Activated T-cell treated with anti-CD3 and anti-CD28 coated beads, Interleukin-2, amount 50 U/mL, for 1 hour (primary cell): ENCODE measurements at regions not wholly inside any gene's neighbourhood (a gene's known extent, or its start where the extent isn't known, plus 50 kb on each side); places are given as distances from the start of the nearest gene placed in this dataset.
"Not testable (repeated sequence)": the region's sequence is repeated elsewhere in the genome, so short reads cannot be mapped to it uniquely, and the experiment has no call there.

Experiments used
- DNase-seq: peaks from one replicate; pipeline ENCODE4 v3.0.0-alpha.2; 2020

DNA sequence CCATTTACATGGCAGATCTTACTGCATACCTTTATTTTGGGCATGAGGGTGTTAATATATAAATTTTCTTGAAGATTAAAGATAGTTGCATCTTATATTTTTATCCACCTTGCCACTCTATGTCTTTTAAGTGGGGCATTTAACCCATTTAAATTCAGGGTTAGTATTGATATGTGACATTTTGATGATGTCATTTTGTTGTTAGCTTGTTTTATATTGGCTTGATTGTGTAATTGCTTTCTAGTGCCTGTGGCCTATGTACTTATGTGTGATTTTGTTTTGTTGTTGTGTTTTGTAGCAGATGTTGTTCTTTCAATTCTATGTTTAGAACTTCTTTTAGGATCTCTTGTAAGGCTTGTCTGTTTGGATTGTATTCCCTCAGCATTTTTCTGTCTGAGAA is 939.9 kb upstream of the CDH9 start:
- no peak for DNase-seq

DNA sequence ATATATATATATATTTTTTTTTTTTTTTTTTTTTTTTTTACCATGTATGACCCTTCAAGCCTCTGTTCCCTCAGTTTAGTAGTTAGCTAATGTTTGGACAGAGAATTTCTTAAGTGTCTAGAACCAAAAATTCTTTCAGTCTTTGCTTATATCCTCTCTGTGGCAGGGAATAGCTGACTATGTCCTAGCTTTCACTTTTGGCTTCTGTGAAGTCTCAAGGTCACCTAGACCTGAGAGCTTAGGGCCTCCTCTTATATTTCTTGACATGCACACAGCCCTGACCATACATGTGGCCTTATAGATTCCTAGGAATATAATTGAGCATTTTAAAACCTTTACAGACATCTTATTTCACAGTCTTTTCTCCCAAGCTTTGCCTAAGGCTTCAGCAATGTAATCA is 930.8 kb upstream of the CDH9 start:
- no peak for DNase-seq

DNA sequence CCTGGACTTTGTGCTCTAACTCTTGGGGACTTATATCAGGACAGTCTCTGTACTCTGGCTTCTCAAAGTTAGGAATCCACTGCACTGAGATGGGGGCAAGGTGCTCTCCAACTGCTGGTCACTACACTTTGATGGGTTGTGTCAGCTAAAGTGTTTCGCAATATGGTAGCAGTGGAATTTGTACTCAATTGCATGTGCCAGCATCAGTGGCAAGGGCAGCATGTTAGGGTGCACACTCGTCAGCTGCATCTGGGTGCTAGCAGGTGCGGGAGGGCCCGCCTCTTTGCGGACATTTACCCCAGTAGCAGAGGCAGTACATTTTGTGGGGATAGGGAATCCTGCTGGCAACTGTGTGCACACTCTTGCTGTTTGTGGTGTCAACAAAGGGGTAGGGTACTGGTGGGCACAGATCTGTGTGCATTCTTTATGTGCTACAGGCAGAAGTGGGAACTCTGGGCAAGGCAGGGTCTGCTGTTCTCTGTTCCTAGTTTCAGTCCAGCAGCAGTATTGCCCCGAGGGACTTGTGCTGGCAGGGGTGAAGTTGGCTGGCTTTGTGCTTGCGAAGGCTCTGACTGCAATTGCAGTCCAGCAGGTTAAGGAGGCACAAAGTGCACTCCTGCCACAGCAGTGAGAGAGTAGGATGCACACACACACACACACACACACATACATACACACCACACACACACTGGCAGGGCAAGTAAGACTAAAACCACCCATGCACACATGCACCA is 924.8 kb upstream of the CDH9 start:
- DNase-seq = no peak

DNA sequence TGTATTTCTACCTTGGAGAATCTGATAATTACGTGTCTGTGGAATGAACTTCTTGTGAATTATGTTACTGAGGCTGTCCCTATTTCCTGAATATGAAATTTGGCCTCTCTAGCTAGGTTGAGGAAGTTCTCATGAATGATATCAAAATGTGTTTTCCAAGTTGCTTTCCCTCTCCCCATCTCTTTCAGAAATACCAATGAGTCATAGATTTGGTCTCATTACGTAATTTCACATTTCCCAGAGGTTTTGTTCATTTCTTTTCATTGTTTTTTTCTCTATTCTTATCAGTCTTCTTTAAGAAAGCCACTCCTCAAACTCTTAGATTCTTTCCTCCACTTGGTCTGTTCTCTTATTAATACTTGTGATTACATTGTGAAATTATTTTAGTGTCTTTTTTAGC is 923.8 kb upstream of the CDH9 start:
- no peak for DNase-seq

DNA sequence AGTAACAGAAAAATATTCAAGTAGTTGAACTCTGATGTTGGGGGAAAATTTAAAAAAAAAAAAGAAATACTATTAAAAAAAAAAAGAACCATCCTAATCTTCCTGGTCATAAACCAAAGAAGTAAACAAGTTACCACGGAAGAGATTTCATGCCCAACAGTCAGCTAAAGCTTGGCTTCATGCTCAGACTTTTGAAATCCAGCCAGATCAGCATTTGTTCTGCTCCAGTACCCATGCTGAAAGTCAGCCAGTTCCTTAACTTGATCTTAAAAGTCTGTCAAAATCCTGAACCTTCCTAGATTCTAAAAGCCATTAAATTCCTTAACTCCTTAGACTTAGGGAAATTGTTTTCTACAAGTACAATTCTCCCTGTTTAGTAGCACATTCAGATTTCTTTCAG is 908.7 kb upstream of the CDH9 start:
- no peak for DNase-seq

DNA sequence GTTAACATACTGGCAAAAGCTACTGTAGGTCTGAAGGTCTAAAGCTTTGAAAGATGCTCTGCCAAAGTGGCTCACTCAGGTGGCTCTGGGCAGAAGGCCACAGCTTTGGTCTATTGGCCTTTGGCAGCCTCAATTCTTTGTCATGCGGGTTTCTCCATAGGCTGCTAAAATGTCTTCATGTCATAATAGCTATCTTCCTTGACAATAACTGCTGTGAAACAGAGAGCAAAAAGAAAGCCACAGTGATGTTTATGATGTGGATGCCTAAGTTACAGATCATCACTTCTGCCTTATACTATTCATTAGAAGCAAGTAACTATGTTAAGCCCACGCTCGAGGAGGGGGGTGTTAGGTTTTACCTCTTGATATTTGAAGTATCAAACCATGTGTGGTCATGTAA is 906.1 kb upstream of the CDH9 start:
- DNase-seq = no peak

DNA sequence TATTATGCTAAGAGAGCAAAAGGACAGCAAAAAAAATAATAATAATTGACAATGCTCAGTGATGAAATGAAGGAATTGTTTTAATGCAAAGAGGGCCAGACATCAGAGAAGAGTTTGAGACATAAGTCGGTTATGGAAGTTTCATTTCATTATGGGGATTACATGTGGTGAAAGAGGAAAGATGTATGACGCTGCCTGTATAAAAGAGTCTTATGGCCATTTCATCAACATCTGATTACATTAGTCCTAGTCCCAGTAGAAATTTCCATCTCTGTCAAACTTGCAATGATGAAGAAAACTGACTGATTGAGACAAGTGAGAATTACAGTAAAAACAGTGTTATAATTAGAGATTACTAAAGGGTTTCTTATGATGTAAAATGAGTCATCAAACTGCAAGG is 900.6 kb upstream of the CDH9 start:
- DNase-seq = no peak

DNA sequence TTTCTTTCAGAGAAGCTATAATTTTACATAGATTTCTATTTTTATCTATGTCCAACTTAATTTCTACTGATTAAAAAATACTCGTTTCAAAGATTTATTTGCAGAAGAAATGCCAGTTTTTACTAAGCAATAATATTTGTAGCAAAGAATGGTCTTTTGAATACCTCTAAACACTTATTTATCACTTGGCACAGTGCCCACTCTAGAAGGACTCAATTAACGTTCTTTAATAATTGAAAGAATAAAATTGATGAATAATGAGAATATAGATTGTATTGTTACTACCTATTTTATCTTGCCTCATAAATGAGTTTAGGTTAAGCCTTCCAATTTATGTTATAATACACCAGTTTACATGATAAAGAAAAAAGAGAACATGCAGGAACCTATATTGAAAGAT is 889.7 kb upstream of the CDH9 start:
- no peak for DNase-seq

DNA sequence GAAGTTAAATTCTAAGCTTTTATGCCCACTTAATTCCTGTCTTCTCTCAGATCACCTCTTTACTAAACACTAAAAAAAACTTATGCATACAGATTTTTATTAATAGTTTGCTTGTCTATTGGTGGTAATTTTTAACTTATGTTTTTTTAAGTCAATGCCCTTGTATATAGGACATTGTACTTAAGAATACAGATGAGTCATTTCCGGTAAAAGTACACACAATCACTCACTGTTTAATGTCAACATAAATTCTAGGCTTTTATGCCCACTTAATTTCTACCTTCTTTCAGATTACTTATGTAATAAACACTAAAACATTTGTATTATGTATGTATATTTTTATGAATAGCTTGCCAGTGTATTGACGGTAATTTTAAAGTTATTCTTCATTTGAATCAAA is 872.8 kb upstream of the CDH9 start:
- DNase-seq = no peak

DNA sequence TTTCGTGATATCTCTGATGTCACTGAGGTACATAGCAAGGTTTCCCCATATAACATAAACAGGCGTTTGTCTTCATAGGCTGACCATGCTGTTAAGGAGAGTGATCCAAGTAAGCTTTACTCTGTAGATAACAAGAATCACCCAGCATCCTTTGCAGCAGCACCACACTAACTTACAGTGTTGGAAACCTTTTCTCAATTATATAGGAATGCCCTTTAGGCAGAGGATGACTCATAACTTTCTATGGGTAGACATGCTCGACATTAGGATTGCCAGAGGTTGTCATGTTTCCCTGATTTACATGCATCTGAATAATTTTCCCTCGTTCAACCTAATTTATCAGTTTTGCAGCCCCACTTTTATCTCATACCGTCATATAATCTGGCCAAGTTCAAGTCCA is 870.0 kb upstream of the CDH9 start:
- DNase-seq = no peak

DNA sequence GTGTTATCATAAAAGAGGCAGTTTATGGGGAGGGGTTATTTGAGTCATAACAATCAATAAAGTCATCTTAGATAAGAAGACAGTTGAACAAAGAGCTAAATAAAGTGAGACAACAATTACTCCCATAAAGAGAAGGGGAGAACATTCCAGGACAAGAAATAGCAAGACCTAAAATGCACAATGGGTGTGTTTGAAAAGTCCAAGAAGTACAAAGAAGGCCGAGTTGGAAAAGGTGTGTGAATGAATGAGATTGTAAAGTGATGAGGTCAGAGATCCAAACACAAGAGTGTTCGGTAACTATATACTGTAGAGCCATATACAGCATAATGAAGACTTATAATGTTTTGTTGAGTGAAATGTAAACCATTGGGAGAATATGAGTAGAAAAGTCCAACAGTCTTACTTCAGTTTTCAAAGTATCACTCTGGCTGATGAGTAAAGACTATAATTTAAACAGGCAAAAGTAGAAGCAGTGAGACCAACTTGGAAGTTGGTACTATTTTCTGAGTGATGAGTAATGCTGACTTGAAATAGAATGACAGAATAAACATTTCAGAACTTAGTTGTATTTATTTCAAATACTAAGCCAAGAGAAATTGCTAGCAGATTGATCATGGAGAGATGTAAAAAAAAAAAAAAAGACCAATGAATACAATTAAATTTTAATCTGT is 868.7 kb upstream of the CDH9 start:
- DNase-seq = no peak

DNA sequence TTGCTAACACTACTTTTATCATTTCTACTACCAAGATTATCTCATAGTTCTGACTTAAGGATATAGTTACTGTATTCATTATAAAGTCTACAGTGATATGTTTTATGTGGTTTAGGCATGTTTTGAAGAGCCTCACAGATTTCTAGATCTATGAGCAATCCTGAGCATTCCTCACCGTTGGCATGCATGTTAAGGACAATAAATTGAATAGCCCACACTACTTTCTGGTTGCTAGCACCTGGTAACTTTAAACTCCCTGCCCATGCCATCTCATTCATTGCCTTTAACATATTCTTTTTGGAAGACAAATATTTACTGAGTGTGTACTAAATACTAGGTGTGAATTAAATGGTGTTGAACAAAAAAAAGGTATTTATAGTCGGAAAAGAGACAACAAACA is 868.1 kb upstream of the CDH9 start:
- DNase-seq = no peak

DNA sequence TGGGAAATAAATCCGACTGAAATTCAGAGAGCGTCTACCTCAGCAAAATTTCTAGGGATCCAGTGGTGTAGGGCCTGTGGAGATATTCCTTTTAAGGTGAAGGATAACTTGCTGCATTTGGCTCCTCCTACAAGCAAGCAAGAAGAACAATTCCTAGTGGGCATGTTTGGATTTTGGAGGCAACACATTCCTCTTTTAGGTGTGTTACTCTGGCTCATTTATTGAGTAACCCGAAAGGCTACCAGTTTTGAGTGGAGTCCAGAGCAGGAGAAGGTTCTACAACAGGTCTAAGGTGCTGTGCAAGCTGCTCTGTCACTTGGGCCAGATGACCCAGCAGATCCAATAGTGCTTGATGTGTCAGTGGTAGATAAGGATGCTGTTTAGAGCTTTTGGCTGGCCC is 862.4 kb upstream of the CDH9 start:
- no peak for DNase-seq

DNA sequence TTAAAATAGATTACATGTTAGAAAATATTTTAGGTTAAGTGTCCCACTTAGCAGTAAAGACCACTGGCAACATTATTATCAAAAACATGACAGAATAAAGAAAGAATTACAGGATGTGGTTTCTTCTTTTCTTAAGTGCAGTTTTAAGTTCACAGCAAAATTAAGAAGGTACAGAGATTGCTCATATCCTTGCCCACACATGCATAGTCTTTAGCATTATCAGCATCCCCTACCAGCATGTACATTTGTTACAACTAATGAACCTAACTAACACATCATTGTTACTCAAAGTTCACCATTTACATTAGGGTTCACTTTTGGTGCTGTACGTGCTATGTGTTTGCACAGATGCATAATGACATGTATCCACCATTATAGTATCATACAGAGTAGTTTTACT is 837.7 kb upstream of the CDH9 start:
- no peak for DNase-seq

DNA sequence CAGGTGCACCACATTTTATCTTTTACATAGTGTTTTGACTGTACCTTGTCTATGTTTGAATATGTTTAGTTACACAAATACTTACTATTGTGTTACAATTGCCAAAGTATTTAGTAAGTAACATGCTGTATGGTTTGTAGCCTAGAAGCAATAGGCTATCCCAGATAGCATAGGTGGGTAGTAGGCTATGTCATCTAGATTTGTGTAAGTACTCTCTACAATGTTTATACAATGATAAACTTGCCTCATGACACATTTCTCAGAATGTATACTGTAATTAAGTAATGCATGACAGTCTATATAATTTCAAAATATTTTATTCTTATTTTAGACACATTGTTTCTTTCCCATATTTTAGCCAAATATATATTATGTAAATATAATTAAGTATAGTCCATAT is 836.8 kb upstream of the CDH9 start:
- DNase-seq = no peak

DNA sequence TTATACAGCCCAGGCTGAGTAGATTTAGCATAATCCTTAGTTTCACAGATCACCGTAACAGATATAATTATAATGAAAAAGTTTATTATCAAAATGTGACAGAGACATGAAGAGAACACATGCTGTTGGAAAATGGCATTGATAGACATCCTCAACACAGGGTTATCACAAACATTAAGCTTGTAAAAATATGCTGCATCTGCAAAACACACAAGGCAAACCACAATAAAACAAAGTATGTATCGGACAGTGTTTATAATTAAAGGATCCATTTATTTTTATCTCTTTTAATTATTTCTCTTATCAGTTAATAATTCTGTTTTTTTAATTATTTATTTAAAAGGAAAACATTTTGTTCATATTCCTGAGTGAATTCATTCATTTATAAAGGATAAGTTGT is 829.9 kb upstream of the CDH9 start:
- no peak for DNase-seq

DNA sequence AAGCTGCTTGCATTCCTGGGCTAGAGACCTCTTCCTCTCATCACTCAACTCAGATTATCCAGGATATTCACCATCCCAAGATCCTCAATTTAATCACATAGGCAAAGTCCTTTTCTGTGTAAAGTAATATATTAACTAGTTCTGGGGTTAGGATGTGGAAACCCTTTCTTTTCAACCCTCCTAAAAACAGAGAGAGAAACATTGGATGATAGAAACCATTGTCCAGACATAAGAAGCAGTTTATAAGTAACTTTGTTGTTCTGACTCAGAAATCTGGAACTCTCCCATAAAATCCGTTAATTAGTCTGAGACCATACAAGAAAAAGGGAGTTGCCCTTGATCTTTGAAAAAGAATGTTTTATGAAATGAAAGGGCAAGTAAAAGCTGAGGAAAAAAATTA is 817.1 kb upstream of the CDH9 start:
- no peak for DNase-seq

DNA sequence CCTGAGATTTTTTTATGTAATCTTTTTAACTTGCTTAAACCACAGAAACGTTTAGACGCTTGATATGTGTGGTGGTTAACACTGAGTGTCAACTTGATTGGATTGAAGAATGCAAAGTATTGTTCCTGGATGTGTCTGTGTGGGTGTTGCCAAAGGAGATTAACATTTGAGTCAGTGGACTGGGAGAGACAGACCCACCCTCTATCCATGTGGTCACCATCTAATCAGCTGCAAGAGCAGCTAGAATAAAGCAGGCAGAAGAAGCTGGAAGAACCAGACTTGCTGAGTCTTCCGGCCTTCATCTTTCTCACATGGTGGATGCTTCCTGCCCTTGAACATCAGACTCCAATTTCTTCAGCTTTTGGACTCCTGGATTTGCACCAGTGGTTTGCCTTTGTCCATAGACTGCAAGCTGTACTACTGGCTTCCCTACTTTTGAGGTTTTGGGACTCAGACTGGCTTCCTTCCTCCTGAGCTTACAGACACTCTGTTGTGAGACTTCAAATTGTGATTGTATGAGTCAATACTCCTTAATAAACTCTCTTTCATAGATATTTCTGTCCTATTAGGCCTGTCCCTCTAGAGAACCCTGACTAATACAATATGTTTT is 816.0 kb upstream of the CDH9 start:
- DNase-seq = no peak

DNA sequence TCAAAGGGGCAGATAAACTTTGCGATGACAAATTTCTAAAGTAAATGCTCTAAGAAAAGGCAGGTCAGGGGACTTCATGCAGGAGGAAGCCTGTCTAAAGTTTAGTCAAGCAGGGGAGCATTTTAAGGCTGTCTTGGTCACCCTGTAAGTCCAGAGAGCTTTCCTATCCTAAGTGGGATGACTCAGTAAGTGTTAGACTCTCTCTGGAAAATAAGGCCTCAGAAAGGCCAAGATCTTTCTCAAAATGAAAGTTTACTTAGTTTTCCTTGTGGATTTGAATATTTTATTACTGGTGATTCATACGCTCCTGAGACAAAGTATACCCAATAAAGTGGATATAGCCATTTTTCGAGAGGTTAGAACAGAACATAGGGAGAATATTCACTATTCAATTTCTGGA is 806.9 kb upstream of the CDH9 start:
- DNase-seq = no peak

DNA sequence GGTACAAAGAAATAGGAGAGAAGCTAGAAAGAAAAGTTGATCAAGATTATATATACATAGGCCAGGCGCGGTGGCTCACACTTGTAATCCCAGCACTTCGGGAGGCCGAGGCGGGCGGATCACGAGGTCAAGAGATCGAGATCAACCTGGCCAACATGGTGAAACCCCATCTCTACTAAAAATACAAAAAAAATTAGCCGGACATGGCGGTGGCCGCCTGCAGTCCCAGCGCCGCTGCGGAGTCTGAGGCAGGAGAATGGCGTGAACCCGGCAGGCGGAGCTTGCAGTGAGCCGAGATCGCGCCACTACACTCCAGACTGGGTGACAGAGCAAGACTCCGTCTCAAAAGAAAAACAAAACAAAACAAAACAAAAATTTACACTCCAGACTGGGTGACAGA is 798.3 kb upstream of the CDH9 start:
- not testable (repeated sequence) for DNase-seq

DNA sequence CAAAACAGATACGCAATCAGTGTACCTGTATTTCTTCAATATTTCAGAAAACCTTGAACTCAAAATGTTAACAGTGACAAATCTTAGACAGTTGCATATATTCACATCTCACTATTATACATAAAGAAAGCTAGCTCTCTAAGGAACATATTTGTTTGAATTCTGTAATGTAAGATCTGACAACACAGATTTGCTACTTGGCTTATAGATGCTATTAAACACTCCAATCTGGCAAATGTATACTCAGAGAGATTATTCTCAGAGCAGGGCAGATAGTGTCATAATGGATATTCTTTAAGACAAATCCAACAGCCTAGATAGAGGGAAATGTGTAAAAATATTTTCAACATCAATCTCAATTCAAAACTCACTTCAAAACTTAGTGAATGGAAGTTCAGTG is 794.5 kb upstream of the CDH9 start:
- no peak for DNase-seq

DNA sequence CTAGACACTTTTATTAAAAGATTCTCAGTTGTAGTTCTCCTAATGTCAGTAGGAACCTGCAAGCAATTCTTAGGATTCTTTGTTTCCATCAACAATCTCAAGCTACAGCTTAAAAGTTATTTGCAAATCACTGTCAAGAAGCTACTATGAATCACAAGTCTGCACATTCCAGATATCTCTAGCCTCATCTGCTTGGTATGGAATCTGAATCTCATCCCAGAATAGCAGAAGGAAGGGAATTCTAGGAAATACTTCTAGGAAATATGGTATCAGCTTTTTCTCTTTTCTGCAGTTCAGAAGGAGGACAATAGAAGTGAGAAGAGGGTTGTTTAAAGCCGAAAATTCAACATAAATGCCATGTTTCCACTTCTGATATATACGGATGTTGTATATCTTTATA is 792.2 kb upstream of the CDH9 start:
- no peak for DNase-seq

DNA sequence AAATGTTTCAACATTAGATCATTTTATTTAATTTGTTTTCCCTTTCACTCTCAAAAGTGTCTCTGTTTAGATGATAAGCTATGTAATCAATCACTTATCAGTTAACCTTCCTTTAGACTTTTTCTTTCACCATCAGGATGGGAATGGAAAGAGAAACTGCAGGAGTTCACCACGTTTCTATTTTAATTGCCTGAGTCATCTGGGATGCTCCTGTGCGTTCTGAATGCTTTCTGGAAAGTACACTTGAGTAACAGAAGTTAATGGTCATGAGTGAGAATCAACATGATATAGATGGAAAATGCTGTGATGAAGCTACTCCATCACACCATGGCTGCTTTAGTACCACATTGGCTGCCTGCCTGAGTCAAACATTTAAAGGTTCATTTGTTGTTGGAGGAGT is 783.3 kb upstream of the CDH9 start:
- no peak for DNase-seq

DNA sequence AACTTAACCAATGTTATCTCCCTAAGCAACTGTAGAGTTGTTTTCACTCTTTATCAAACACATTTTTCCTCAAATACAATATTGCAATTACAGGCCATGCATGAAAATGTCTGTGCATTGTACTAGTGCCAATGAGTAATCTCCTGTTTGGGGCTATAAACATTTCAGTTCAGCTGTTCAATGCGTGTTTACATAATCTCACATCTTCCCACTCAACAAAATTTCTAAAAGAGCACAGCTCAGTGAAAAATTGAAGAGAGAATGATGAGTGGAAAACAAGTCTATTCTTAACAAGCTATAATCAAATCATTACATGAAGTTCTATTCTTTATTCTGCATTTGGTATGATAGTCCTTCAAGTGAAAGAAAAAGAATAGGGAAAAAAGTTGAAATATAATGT is 780.5 kb upstream of the CDH9 start:
- DNase-seq = no peak

DNA sequence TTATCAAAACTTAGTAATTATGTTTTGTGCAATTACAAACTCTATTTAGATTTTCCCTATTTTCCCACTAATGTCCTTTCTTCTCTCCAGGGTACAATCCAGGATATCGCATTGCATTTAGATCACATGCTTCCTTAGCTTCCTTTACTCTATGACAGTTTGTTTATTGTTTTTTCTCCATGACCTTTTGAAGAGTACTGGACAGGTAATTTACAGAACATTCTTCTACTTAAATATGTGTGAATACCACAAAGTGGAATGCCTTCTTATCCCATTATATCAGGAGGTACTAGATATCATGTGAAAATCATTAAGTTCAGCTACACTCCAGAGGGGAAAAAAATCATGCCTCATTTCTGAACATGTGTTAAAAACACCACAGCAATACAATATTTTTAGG is 776.6 kb upstream of the CDH9 start:
- DNase-seq = no peak
